ENCODE measurements at regions not wholly inside any gene's neighbourhood (a gene's known extent, or its start where the extent isn't known, plus 50 kb on each side); places are given as distances from the start of the nearest gene placed in this dataset.

DNA sequence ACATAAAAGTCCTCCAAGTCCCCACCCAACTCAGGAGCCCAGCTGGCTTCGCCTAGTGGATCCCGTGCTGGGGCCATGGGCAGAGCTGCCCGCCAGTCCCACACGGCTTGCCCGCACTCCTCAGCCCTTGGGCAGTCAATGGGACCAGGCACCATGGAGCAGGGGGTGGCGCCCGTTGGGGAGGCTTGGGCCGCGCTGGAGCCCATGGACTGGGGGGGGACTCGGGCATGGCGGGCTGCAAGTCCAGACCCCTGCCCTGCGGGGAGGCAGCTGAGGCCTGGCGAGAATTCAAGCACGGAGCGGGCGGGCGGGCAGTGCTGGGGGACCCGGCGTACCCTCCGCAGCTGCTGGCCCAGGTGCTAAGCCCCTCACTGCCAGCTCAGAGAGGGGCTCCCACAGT lies 249.8 kb upstream of the PLD5 start:
- H3K4me3 ChIP-seq (ENCODE audit: low read depth, low read length) = no peak overlapping the region

DNA sequence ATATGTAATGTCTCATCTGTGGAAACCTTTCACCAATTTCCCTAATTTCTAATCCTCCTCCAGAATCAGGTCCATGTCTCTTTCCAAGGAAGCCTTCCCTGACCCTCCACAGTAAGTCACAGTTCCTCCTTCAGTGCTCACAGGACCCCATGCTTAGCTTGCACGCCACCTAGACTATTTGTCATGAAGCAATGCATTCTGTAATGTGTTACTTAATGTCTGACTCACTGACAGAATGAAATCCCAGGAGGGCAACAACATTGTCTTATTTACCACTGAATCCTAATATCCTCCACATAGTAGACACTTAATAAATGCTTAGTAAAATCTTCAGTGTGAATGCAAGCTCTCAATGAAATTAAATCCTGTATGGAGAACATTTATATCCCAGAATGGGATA lies 245.9 kb upstream of the PLD5 start:
- TF ChIP-seq, protein P1, sequence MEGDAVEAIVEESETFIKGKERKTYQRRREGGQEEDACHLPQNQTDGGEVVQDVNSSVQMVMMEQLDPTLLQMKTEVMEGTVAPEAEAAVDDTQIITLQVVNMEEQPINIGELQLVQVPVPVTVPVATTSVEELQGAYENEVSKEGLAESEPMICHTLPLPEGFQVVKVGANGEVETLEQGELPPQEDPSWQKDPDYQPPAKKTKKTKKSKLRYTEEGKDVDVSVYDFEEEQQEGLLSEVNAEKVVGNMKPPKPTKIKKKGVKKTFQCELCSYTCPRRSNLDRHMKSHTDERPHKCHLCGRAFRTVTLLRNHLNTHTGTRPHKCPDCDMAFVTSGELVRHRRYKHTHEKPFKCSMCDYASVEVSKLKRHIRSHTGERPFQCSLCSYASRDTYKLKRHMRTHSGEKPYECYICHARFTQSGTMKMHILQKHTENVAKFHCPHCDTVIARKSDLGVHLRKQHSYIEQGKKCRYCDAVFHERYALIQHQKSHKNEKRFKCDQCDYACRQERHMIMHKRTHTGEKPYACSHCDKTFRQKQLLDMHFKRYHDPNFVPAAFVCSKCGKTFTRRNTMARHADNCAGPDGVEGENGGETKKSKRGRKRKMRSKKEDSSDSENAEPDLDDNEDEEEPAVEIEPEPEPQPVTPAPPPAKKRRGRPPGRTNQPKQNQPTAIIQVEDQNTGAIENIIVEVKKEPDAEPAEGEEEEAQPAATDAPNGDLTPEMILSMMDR (IDR thresholded peaks at IDR 0.05; ENCODE audit: borderline replicate concordance, insufficient read depth, low read depth, low read length) = no peak
- no peak overlapping the region for H3K4me3 ChIP-seq (ENCODE audit: low read depth, low read length)

More for the DNA sequence above, 249.8 kb upstream of the PLD5 start:
- TF ChIP-seq, protein P1 (IDR thresholded peaks at IDR 0.05; ENCODE audit: borderline replicate concordance, insufficient read depth, low read depth, low read length) = no peak

DNA sequence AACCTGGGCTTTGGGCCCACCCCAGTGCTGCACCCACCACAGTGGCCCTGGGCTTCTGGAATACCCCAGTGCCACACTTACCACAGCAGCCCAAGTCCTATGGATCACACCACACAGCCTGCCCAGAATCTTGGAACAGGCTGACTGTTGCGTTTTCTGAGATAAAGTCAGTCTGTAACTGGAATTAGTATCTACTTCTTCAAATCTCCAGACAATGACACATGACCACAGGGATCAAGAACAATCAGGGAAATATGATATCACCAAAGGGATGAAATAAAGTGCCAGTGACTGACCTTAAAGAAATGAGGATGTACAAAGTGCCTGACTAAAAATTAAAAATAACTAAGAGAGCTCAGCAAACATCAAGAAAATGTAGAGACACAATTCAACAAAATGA lies 239.7 kb upstream of the PLD5 start:
- no peak overlapping the region for H3K4me3 ChIP-seq (ENCODE audit: low read depth, low read length)
- TF ChIP-seq, protein P1 (IDR thresholded peaks at IDR 0.05; ENCODE audit: borderline replicate concordance, insufficient read depth, low read depth, low read length) = no peak

DNA sequence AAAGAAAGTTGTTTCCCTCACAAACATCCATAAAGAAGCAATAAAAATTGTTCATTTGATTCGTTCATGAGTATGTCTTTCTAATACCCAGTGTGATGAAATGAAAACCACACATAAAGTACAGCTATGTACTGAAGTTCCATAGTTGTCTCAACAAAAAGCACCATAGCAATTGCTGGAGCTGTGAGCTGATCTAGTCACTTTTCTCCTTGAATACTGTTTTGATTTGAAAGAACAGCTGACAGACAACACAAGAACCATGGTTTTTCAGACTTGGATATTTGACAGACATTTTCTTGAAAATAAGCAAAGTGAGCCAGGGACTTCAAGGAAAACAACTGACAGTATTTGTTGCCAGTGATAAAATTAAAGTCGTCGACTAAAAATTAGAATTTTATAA lies 237.1 kb upstream of the PLD5 start:
- TF ChIP-seq, protein P1 (IDR thresholded peaks at IDR 0.05; ENCODE audit: borderline replicate concordance, insufficient read depth, low read depth, low read length) = no peak
- no peak overlapping the region for H3K4me3 ChIP-seq (ENCODE audit: low read depth, low read length)

DNA sequence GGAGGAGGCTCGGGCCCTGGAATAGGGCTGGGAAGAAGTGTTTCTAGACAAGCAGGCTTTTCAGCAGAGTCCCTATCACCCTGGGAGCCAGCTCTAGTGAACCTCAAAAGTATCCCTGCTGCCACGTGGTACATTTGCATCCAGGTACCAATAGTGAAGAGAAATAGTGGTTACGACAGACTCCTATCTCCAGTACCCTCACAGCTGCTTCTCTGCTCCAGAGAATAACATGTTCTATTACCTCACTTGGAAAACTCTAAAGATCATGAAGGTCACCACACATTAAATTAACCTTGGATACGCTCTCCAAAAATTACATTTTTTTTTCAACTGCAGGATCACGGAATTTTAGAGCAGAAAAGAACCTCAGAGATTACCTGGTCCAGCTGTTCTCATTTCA lies 230.4 kb upstream of the PLD5 start:
- no peak overlapping the region for H3K4me3 ChIP-seq (ENCODE audit: low read depth, low read length)
- TF ChIP-seq, protein P1 (IDR thresholded peaks at IDR 0.05; ENCODE audit: borderline replicate concordance, insufficient read depth, low read depth, low read length) = no peak

DNA sequence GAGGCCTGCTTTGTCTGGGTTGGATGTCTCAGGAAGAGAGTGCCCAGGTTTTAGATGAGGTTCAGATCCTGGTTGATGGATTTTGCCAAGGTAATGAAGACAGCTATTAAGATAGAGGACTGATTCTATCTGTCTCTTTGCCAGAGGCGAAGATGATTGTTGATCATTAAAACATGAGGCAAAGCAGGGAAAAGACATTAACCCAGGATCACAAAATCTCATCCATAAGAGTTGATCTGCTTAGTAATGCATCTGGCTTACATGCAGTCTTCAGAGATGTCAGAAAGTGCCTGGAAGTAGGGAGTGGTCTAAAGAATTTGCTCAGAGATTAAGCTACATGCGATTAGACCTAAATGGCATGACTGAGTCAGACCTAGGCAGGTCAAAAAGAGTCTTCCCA lies 229.6 kb upstream of the PLD5 start:
- TF ChIP-seq, protein P1 (IDR thresholded peaks at IDR 0.05; ENCODE audit: borderline replicate concordance, insufficient read depth, low read depth, low read length) = no peak
- no peak overlapping the region for H3K4me3 ChIP-seq (ENCODE audit: low read depth, low read length)

DNA sequence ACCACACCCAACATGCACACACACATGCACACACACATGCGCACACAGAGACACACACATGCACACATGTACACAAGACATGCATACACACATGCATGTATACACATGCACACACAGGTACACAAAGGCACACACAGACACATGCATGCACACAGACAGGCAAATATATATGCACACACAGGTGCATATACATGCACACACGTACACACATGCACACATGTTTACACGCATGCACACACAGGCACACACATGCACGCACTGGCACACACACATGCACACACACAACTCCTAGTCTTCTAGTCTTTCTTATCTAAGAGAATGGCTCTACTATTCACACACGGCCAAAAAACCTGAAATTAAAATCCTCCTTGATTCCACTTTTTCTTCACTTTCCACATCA lies 222.7 kb upstream of the PLD5 start:
- TF ChIP-seq, protein P1 (IDR thresholded peaks at IDR 0.05; ENCODE audit: borderline replicate concordance, insufficient read depth, low read depth, low read length) = no peak
- no peak overlapping the region for H3K4me3 ChIP-seq (ENCODE audit: low read depth, low read length)
